HG03354 (cell line): ENCODE measurements at regions not wholly inside any gene's neighbourhood (a gene's known extent, or its start where the extent isn't known, plus 50 kb on each side); places are given as distances from the start of the nearest gene placed in this dataset.
A peak's percentile ranks its signal among the peaks of the same experiment; 100 is the strongest.
"Not testable (repeated sequence)": the region's sequence is repeated elsewhere in the genome, so short reads cannot be mapped to it uniquely, and the experiment has no call there.

Experiments
- ATAC-seq: cut with Tn5 transposase; IDR thresholded peaks from one replicate; pipeline ENCODE4 v1.9.1; 2021; ENCODE audit warnings: mild to moderate bottlenecking; ENCODE audit not compliant: unreplicated experiment, poor library complexity, severe bottlenecking

DNA sequence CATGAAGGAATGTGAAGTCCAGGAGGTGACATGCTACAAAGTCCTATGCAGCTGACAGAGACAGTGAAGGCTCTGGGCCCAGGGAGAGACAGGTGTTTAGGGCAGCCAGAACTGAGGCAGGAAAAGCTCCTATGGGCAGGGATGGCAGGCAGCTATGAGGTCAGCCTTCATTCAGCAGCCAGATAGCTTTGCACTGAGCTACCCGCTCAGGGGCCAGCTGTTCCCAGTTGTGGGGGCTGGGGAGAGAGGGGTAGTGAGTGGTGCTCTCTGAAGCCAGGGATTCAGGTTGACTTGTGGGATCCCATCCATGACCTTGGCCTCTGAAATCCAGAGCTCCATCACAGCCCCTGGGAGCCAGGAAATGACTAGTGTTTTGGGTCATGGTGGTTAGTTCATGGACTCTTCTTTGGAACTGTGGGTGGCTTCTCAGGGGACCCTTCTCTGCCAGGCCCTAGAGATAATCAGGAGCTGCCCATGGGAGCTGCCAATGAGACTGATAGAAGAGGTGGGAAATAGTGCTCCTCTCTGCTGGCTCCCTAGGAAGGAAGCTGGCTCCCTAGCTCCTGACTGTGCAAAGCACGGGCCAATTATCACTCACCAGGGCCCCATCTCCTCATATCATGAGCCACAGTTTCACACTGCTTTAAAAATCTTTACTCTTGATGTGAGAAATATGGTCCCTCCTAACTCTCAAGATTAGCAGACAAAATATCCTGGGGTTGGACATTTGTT lies 127.7 kb downstream of the VEGFA start:
- ATAC-seq = no peak

DNA sequence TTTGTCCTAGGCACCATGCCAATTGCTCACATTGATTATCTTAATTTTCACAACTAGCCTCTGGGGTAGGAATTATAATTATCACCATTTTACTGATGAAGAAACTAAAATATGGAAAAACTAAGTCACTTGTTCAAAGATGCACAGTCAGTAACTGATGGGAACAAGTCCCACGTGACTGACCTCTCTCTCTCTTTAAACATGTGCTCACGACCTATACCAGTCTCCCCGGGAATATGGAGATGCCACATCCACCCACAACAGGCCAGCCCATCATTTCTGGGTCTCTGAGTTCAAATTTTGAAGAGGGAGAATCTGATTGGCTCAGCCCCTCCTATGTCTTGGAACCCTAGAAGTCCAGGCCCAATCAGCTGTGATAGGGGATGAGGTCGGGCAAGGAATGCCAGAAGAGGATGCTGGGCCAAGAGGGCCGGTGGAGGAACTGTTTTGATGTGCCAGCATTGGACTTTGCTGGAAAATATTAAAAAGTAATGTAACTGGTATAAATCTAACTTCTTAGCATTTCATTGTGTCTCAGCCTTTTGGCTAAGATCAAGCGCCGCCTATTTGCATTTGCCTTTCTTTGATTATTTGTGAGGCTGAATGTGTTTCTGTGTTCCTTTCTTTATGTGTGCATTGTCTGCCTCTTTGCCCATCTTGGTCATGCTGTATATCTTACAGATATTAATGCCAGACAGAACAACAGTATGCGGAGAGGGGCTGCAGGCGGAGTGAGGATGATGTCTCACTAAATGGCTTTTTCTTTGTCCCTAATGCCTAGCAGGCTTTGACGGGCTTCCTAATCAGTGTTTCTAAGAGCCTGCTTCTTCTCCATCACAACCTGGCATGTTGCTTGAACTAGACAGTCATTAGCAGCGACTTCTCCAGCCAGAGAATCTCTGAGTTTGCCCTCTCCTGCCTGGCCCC lies 126.6 kb downstream of the VEGFA start:
- ATAC-seq = no peak

DNA sequence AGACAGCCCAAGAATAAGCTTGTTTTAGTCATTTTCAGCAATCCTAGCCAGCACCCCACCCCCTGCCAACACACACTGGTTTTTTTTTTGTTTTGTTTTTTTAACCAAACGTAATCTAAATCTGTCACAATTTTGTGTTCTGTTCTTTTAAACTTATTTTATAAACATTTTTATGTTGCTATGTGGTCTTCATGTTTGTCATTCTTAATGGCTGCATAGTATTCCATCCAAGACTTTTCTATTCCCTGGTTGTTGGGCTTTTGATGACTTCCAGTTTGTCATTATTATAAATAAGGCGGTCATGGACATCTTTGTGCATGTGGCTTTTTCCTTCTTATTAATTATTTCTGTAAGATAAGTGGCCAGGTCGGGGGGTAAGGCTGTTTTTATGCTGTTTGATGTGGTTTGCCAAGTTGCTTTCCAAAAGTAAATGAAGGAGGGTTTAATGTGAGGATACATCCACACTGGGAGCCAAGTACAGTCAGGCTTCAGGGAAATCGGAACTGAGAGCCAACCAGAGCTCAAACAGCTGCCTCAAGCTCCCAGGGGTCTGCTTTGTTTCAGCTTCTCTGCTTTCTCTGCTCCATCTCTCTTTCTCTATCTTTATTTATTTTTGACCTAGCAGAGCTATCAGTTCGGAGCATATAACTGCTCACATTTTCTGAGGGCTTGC lies 125.8 kb downstream of the VEGFA start:
- no peak for ATAC-seq

DNA sequence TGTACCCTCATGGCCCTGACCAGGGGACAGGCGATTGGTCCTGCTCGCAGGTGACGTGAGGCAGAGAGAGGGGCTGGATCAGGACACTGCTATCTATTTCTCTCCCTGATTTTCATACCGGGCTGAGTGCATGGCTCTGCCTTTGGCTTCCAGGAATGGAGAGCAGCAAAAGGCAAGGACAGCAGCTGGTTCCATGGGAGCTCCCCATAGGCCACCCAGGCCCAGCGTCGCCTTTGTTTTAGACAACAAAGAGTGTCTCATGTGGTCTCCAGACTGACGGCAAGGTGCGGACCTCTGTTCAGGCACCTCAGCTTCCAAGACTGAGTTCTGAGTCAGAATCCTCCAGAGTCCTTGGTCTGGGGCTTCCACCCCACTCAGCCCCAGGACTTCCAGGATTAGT lies 123.1 kb downstream of the VEGFA start:
- ATAC-seq = no peak

DNA sequence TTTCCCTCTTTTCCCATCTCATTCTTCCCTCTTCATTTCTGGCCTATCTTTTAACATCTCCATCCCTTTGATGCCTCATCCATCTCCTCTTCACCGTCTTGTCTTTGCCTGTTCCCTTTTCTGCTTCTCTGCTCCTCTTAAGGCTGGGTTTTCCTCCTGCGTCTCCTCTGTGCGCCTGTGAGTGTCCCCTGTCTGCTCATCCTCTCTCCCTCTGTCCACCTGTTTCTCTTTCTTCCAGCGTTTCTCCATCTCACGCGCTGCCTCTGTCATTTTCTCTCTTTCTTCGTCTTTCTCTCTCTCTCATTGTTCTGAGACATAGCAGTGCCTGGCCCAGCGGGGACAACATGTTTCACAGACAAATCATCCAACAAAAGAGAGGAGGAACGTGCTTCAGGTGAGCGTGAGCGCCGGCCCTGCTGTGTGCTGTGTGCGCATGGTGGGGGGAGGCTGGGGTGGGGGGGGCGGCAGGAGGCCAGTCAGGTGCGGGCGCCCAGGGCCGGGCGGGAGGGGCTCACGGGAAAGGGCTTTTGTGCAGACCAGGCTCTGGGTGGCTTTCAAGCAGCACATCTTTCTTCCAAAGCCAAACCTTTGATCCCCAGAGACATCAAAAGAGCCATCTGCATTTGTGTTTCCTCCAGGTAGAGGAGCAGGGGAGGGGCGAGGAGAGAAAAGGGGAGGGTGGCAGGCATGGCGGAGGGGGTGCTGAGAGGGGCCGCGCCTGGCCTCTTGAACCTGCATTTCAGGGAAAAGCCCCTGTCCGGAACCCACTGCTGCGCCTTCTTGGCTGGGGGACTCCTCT lies 121.3 kb downstream of the VEGFA start:
- no peak for ATAC-seq

DNA sequence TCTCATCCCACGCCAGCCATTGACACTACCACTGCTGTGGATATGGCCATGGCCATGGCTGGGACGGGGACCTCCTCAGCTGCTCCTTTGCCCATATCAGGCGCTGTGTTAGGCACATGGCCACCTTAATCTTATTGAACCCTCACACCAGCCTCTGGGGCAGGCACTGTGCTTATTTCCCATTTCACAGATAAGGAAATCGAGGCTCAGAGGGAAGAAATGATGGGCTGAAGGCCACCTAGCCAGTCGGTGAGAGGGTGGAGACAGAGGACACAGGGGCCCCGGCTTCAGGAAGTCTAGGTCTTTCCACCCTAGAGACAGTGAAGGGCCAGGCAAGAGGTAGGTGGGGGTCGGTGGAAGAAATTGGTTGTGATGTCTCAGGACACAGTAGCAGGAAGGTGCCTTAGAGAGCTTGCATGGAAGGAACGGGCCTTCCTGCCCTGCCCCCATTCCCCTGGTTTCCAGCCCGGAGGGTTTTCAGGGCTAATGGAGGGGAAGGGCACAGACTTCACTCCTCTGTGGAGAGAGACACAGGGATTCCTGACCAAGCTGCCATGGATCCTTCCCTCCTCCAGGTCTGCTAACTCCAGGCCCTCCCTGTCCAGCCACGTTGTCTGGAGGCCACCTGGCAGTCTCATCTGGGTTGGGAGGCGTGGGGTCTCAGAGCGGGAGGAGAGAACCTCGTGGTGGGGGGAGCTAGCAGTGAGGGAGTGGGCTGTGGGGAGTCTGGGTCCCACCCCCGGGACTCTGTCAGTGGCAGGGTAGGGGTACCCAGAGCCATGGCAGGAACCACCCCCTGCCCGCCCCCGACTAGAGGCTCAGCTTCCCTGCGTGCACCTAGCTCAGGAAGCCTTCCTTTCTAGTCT lies 120.4 kb downstream of the VEGFA start:
- no peak for ATAC-seq

DNA sequence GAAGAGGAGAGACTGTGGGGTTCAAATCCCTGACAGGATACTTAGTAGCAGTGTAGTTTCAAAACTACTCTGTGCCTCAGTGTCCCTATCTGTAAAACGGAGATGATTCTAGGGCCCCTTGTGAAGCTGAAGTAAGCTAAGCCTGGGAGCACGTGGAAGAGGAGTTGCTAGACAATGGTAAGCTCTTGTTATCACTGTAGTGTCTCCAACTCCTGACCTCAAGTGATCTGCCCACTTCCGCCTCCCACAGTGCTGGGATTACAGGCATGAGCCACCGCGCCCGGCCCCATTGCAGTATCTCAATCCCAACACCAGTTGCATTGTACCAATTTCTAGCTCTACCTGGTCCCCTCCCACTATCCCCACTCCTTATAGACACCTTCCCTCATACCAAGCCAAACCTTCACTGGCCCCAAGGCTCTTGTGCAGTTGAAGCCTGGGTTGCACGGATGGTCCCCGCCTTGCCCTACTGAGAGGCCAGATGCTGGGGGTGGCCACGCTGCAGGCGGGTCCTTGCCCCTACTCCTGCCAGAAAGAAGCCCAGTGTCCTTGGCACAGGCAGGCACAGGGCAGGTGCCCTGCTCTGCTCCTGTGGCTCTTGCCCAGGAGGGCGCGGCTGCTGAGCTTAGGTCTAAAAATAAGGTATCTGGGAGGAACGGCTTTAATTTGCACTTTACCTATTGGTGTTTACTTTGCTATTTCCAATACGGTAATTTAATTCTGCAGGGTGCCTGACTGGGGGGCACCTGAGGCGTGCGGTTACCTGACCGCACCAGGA lies 118.1 kb downstream of the VEGFA start:
- no peak for ATAC-seq

DNA sequence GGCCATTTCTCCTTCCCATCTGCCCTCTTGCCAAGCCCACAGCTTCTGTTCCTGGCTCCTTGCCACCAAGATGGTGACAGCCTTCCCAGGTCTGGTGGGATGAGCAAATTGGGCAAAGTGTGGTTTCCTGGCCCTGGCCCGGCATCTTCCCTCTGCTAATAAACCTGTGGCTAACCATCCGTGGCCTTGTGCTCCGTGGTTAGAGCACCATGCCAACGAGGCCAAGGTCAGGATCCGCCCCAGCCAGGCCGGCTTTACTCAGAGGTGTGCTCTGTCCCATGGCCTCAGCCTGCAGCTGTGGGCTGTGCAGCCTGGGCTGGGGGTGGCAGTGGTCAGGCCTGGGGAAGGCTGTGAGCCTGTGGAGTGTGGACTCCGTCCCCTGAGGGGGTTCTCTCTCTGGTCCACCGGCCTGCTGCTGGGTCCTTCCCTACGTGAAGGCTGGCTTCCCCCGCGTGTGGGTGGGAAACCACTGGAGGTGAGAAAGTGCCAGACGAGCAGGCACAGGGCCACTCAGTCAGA lies 117.4 kb downstream of the VEGFA start:
- ATAC-seq = no peak

DNA sequence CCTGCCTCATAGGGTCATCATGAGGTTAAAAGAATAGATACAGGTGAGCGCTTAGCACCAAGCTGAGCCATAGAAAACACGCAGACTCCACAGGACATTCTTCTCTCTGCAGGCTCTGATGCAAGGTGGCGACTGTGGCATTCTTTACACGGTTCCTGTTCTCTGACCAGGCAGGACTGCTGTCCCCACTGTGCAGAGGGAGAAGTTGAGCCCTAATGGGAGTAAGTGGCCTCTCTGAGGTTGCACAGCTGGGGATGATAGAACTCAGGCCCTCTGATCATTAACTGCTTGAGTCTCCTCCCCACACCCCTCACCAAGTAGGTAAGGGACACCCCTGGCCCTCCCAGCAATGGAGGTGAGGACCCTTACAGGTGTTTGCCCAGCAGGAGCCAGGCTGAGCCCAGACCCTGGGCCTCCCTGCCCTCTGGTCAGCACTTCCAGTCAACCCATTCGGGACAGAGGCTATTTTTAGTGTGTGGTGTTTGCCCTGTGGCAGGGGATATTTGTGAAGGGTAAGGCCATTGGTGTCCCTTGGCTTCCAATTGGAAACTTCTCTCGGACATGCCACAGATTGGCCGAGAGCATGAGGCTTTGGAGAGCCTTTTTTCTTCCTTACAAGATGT lies 116.8 kb downstream of the VEGFA start:
- no peak for ATAC-seq

DNA sequence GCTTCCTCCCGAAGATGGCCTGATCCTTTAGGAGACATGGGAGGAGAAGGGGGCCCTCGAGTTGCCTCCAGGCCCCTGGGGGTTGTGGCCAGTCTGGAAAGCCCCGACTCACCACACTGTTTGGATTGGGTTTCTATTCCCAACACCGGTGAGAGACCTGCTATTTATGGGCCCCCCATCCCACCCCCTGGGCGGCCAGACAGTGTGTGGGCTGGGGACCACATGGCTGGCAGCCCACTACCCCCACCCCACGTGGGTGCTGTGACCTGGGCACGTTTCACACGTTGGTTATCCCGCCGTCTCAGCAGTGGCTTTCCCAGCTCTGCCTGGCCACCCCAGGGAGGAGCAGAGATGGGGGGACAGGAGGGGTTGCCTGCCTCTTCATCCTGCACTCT lies 116.1 kb downstream of the VEGFA start:
- no peak for ATAC-seq

DNA sequence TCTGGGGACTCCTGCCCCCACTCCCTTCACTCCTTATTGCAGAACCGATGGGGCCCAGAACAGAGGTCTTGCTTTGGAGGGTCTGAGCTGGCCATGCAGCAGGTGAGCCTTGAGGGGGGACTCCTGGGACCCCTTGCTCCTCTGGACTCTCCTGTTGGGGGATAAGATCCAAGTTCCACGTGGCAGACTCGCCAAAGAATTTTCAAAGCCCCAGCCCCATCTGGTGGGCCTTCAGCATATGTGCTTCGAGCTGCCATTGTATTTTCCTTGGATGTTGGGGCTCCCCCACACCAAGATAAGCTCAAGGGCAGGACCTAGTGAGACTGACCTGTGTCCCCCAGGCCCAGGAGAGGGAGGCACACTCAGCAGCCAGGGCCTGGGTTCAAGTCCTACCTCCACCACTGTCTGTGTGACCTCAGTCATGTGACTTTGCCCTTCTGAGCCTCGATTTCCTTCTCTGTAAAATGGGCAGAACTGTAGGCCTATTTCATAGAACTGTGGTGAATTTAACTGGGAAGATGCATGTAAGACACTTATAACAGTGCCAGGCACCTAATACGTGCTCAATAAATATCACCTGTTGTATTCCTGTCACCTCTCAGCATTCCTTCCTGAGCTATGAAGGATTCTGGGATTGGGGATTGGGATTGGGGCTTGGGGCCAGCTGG lies 115.5 kb downstream of the VEGFA start:
- no peak for ATAC-seq

DNA sequence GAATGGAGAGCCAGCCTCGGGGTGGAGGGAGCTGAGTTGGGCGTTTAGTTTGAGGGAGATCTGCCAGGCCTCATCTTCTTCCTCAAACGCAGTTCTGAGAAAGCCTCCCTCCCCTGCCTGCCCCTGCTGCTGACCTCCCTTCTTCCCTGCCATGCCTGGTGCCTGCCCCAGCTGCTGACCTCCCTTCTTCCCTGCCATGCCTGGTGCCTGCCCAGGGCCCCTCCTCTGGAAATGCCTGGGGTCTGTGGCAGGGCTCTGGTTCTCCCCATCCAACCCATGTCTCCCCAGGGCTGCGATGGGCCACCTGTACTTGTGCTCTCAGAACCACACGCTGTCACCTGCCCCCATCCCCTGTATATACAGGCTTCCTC lies 114.6 kb downstream of the VEGFA start:
- ATAC-seq = no peak

DNA sequence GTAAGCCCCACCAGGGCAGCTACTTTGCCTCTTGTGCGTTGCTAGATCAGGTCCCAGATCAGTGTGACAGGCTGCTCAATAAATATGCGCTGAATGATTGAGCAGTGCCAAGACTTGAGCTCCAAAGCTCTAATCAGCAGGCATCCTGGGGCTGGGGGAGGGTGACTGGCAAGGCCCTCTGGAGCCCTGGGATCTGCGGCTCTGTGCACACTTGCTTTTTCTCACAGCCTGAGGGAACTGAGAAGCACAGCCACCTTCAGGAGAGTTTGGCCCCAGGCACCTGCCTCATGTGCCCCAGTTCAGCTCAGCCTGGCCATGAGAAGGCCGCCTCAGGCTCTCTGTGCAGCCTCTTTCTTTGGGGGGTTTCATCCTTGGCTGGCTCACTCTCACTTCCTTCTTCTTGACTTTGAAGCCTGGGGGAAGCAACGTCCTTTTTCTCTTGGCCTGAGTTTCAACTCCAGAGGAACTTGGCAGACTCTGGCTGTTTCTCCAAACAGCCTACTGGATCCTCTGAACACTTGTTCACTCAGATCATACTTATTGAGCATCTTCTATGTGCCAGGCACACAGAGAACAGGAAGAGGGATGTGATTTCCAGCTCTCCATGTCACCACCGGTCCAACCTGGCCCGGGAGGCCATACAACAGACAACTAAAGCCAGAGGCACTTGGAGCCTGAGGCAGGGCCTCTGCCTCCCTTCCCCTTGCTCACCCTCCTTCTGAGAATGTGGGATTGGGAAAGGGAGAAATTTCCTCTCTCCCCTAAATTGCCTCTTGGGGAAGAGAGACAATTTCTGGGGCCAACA lies 114.0 kb downstream of the VEGFA start:
- ATAC-seq = peak; percentile 68

DNA sequence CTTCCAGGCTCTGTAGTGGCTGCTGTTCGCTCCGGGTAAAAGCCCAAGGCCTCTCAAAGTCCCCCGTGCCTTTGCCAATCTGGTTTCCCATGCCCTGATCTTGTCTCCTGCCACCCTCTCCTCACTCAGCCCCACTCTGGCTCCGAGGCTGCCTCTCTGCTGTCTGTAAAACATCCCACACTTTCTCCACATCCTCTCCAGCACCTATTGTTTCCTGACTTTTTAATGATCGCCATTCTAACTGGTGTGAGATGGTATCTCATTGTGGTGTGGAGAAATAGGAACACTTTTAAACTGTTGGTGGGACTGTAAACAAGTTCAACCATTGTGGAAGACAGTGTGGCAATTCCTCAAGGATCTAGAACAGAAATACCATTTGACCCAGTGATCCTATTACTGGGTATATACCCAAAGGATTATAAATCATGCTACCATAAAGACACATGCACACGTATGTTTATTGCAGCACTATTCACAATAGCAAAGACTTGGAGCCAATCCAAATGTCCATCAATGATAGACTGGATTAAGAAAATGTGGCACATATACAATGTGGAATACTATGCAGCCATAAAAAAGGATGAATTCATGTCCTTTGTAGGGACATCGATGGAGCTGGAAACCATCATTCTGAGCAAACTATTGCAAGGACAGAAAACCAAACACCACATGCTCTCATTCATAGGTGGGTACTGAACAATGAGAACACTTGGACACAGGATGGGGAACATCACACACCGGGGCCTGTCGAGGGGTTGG lies 112.9 kb downstream of the VEGFA start:
- ATAC-seq = not testable (repeated sequence)

DNA sequence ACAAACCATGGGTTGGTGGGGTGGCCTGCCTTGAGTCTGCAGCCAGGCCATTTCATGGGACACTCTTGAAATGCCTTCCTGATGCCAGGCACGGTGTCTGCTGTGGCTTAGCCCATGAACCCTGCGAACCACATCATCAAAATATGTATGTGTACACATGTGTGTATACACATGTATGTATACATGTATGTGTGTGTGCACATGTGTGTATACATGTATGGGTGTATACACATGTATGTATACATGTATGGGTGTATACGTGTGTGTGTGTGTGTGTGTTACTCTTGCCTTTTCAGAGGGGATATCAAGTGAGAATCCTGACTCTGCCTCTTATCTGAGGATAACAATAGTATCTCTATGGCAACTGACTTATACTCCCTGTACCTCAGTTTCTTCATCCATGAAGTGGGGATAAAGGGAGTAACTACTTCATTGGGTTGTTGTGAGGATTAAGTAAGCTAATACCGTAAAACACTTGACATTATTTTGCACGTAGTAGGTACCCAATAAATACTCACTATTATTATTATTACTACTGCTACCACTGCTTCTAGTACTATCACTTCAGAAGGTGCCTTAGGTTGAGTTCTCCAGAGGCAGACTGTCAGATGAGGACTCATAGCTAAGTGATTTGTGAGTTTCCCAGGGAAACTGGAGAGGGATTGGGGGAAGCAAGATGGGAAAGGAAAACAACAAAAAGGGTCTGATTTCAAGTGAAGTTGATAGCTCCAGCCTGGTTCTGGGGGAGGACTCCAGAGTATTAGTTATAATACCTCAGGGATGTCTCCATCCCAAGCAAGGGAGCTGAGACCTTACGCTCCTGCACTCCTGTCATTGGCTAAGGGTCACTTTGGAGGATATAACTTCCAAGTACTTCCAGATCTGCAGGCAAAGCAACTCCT lies 110.5 kb downstream of the VEGFA start:
- no peak for ATAC-seq
